ENCODE measurements at regions not wholly inside any gene's neighbourhood (a gene's known extent, or its start where the extent isn't known, plus 50 kb on each side); places are given as distances from the start of the nearest gene placed in this dataset.
"Not testable (repeated sequence)": the region's sequence is repeated elsewhere in the genome, so short reads cannot be mapped to it uniquely, and the experiment has no call there.

DNA sequence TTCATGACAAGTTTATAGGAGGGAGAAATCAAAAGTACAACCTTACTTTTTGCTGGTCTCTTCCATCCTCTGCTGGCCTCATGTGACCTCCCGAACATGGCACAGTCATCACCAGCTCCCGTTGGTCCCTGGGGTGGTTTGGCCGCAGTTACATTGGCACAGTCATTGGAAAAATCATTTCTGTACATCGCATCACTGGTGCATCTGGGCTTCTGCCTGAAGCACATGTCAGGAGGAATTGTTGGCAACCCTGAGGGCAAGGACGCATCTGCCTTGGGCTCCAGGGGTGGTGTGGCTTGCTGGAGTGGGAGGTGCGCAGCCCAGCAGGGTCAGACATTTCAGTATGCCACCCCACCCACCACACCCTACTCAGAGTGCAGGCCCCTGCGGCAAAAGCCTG is 162.9 kb upstream of the SLC24A3 start:
- no peak overlapping the region for H3K4me3 ChIP-seq (ENCODE audit: low read depth, low read length)
- TF ChIP-seq POLR2A (IDR thresholded peaks at IDR 0.05; ENCODE audit: extremely low read depth, insufficient read length) (no peak), CTCF (IDR thresholded peaks at IDR 0.05; ENCODE audit: low read depth, low read length) (no peak), MYC (IDR thresholded peaks at IDR 0.05; ENCODE audit: low read depth, low read length) (no peak), MAX (IDR thresholded peaks at IDR 0.05; ENCODE audit: low read depth, low read length) (no peak)
- DNase-seq (ENCODE audit: low read depth) = no peak

- no peak overlapping the region for H3K4me3 ChIP-seq (ENCODE audit: low read depth, low read length)
- peak; percentile 19 for DNase-seq (ENCODE audit: low read depth)
- TF ChIP-seq CTCF (IDR thresholded peaks at IDR 0.05; ENCODE audit: low read depth, low read length) = peak; percentile 44
- no peak for TF ChIP-seq POLR2A (IDR thresholded peaks at IDR 0.05; ENCODE audit: extremely low read depth, insufficient read length)
- no peak for TF ChIP-seq MAX (IDR thresholded peaks at IDR 0.05; ENCODE audit: low read depth, low read length)
These were observed 155.5 kb upstream of the SLC24A3 start for GRCh38 chr20:19056909-19057308.

DNA sequence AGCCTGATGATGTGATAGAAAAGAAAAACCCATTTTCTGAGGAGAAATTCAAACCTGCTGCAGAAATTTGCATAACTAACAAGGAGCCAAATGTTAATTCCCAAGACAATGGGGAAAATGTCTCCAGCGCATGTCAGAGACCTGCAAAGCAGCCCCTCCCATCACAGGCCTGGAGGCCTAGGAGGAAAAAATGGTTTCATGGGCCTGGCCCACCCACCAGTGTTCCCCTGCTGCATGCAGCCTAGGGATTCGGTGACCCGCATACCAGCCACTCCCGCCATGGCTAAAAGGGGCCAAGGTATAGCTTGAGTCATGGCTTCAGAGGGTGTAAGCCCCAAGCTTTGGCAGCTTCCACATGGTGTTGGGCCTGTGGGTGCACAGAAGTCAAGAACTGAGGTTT is 147.7 kb upstream of the SLC24A3 start:
- not testable (repeated sequence) for DNase-seq (ENCODE audit: low read depth); H3K4me3 ChIP-seq (ENCODE audit: low read depth, low read length)

GRCh38 chr20:19067986-19068385 is 144.5 kb upstream of the SLC24A3 start:
- no peak for DNase-seq (ENCODE audit: low read depth)
- TF ChIP-seq POLR2A (IDR thresholded peaks at IDR 0.05; ENCODE audit: extremely low read depth, insufficient read length) = no peak
- no peak for TF ChIP-seq MYC (IDR thresholded peaks at IDR 0.05; ENCODE audit: low read depth, low read length)
- no peak for TF ChIP-seq CTCF (IDR thresholded peaks at IDR 0.05; ENCODE audit: low read depth, low read length)
- no peak for TF ChIP-seq MAX (IDR thresholded peaks at IDR 0.05; ENCODE audit: low read depth, low read length)
- H3K4me3 ChIP-seq (ENCODE audit: low read depth, low read length) = no peak overlapping the region

GRCh38 chr20:19070026-19070425 is 142.4 kb upstream of the SLC24A3 start:
- no peak for DNase-seq (ENCODE audit: low read depth)
- TF ChIP-seq CTCF (IDR thresholded peaks at IDR 0.05; ENCODE audit: low read depth, low read length) (no peak), MAX (IDR thresholded peaks at IDR 0.05; ENCODE audit: low read depth, low read length) (no peak), MYC (IDR thresholded peaks at IDR 0.05; ENCODE audit: low read depth, low read length) (no peak), POLR2A (IDR thresholded peaks at IDR 0.05; ENCODE audit: extremely low read depth, insufficient read length) (no peak)
- H3K4me3 ChIP-seq (ENCODE audit: low read depth, low read length) = no peak overlapping the region

DNA sequence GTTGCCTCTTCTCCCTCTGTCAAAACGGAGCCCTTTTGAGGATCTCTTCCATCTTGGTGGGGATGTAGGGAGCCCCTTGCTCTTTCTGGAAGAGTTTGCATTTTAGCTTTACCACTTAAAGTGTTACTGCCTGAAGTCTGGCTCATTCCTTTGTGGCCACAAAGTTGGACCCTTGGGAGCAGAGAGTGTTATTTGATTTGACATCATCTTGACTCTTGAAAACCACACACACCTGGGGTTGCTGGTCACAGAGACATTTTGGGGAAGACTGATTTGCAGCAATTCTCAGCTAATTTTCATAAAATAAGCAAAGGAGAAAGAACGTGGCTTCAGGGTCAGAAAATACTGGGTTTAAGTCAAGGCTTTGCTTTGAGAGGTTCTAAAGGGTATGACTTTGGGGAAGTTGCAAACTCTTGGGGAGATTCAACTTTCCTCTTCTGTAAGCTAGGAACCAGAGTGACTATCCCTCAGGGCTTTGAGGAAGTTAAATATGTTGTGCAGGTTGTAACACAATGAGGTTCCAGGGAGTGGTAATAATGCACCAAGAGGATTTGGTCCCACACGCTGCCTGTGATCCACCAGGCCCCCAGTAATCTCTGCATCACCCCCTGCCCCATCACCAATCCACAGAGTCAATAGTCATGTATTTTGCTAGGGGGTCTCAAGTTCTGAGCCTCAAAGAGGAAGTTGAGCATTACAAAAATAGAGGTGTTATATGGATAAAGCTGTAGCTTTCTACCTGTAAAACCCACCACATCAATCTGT is 141.6 kb upstream of the SLC24A3 start:
- TF ChIP-seq POLR2A (IDR thresholded peaks at IDR 0.05; ENCODE audit: extremely low read depth, insufficient read length) (no peak), MYC (IDR thresholded peaks at IDR 0.05; ENCODE audit: low read depth, low read length) (no peak), CTCF (IDR thresholded peaks at IDR 0.05; ENCODE audit: low read depth, low read length) (no peak), MAX (IDR thresholded peaks at IDR 0.05; ENCODE audit: low read depth, low read length) (no peak)
- DNase-seq (ENCODE audit: low read depth) = peak; percentile 66
- H3K4me3 ChIP-seq (ENCODE audit: low read depth, low read length) = no peak overlapping the region

Data from NB4 (cell line).